NCI-H446 treated with DMSO at 0.1 percent for 48 hours (cell line): ENCODE measurements at regions not wholly inside any gene's neighbourhood (a gene's known extent, or its start where the extent isn't known, plus 50 kb on each side); places are given as distances from the start of the nearest gene placed in this dataset.
"Not testable (repeated sequence)": the region's sequence is repeated elsewhere in the genome, so short reads cannot be mapped to it uniquely, and the experiment has no call there.

Source experiments
- DNase-seq: peaks from one replicate; lab custom pipeline; 2025; lab: John Stamatoyannopoulos, UW

- no peak for DNase-seq
Observed at GRCh38 chr7:37546677-37547076, 98.0 kb upstream of the ELMO1 start.

GRCh38 chr7:37549076-37549931 lies 100.6 kb upstream of the ELMO1 start:
- DNase-seq = no peak

GRCh38 chr7:37550426-37550825 lies 101.8 kb upstream of the ELMO1 start:
- DNase-seq = no peak

GRCh38 chr7:37550872-37551271 lies 102.2 kb upstream of the ELMO1 start:
- DNase-seq = no peak

GRCh38 chr7:37552030-37552429 lies 103.4 kb upstream of the ELMO1 start:
- DNase-seq = no peak

GRCh38 chr7:37552439-37552838 lies 103.8 kb upstream of the ELMO1 start:
- DNase-seq = not testable (repeated sequence)

GRCh38 chr7:37555528-37555927 lies 106.9 kb upstream of the ELMO1 start:
- no peak for DNase-seq

GRCh38 chr7:37557571-37558209 lies 109.0 kb upstream of the ELMO1 start:
- no peak for DNase-seq

GRCh38 chr7:37558320-37559096 lies 109.8 kb upstream of the ELMO1 start:
- no peak for DNase-seq

- DNase-seq = no peak
Observed at GRCh38 chr7:37570145-37570544, 113.4 kb upstream of the GPR141 start.

- no peak for DNase-seq
Observed at GRCh38 chr7:37571806-37572205, 111.8 kb upstream of the GPR141 start.

- DNase-seq = no peak
Observed at GRCh38 chr7:37577412-37577811, 106.2 kb upstream of the GPR141 start.

- no peak for DNase-seq
Observed at GRCh38 chr7:37577901-37578300, 105.7 kb upstream of the GPR141 start.

- no peak for DNase-seq
Observed at GRCh38 chr7:37578350-37578749, 105.2 kb upstream of the GPR141 start.

GRCh38 chr7:37580376-37580775 lies 103.2 kb upstream of the GPR141 start:
- DNase-seq = no peak

- DNase-seq = not testable (repeated sequence)
Observed at GRCh38 chr7:37584651-37585463, 98.7 kb upstream of the GPR141 start.

- DNase-seq = no peak
Observed at GRCh38 chr7:37590824-37591223, 92.7 kb upstream of the GPR141 start.

GRCh38 chr7:37592366-37592765 lies 91.2 kb upstream of the GPR141 start:
- DNase-seq = no peak

- no peak for DNase-seq
Observed at GRCh38 chr7:37594602-37595001, 89.0 kb upstream of the GPR141 start.

- DNase-seq = no peak
Observed at GRCh38 chr7:37598824-37599223, 84.7 kb upstream of the GPR141 start.

GRCh38 chr7:37601321-37601720 lies 82.2 kb upstream of the GPR141 start:
- DNase-seq = no peak

GRCh38 chr7:37604078-37604477 lies 79.5 kb upstream of the GPR141 start:
- no peak for DNase-seq
